ENCODE measurements at regions not wholly inside any gene's neighbourhood (a gene's known extent, or its start where the extent isn't known, plus 50 kb on each side); places are given as distances from the start of the nearest gene placed in this dataset.

GRCh38 chr4:54393243-54393642, 164.2 kb downstream of the PDGFRA start:
- TF ChIP-seq PAX8 (IDR thresholded peaks at IDR 0.05) (no peak), PBX3 (IDR thresholded peaks at IDR 0.05; ENCODE audit: insufficient replicate concordance, low read depth, low read length) (no peak), REST (IDR thresholded peaks at IDR 0.05; ENCODE audit: low read depth, low read length) (no peak), ZNF274 (IDR thresholded peaks at IDR 0.05; ENCODE audit: insufficient read depth, insufficient read length) (no peak), CTCF (IDR thresholded peaks at IDR 0.05 in 2 of 3, conservative IDR thresholded peaks at IDR 0.05 in 1 of 3; ENCODE audit: control insufficient read depth in 2 of 3, extremely low read depth in 1 of 3, insufficient read depth in 1 of 3, low read depth in 3 of 3, low read length in 3 of 3) (no peak), TBL1XR1 (IDR thresholded peaks at IDR 0.05; ENCODE audit: low read depth, low read length) (no peak), KLF5 (IDR thresholded peaks at IDR 0.05; ENCODE audit: partially characterized antibody) (no peak), CEBPB (IDR thresholded peaks at IDR 0.05; ENCODE audit: borderline replicate concordance in 1 of 2, low read depth in 2 of 2, low read length in 2 of 2) (no peak), STAT1 (conservative IDR thresholded peaks at IDR 0.05) (no peak)
- 7% methylated on average over 4 of the region's 4 CpGs for WGBS (ENCODE audit: insufficient coverage, insufficient replicate concordance, low lambda C conversion rate, missing lambda C conversion rate)
- Histone ChIP-seq H3K9me3 (replicated peaks; ENCODE audit: control insufficient read depth, insufficient read depth, low read length) (no peaks in the 10 kb centered on the region; the same call in 2 of the 3 replicates), H3K4me1 (ENCODE audit: control insufficient read depth, insufficient read depth, low read length) (no peaks in the 10 kb centered on the region), H3K79me2 (ENCODE audit: control insufficient read depth, insufficient read depth, low read length) (no peaks in the 10 kb centered on the region), H3K9ac (ENCODE audit: control insufficient read depth, insufficient read depth, low read length) (no peak overlapping the region), H3K36me3 (ENCODE audit: control insufficient read depth in 2 of 2, insufficient read depth in 2 of 2, low read length in 1 of 2) (no peaks in the 10 kb centered on the region), H4K20me1 (ENCODE audit: control insufficient read depth, insufficient read depth) (no peaks in the 10 kb centered on the region), H3K27ac (ENCODE audit: control insufficient read depth, insufficient read depth) (no peak overlapping the region), H2AFZ (ENCODE audit: control insufficient read depth, low read depth, low read length) (no peak overlapping the region), H3K27me3 (replicated peaks in 1 of 2; ENCODE audit: control insufficient read depth in 2 of 2, insufficient read depth in 2 of 2, low read length in 1 of 2) (no peaks in the 10 kb centered on the region), H3K4me2 (ENCODE audit: control insufficient read depth, insufficient read depth) (no peak overlapping the region), H3K4me3 (no peak overlapping the region)
- in situ Hi-C loops (cut with MboI) = no loop called here
- intact Hi-C loops (cut with micrococcal nuclease; ENCODE audit: unreplicated experiment) = no loop called here
- no peak for FAIRE-seq
- ChIA-PET SMC1A (ENCODE audit: uncharacterized antibody, unreplicated experiment) (no interaction called here), POLR2A (no interaction called here), RAD21 (ENCODE audit: unreplicated experiment) (no interaction called here), CTCF (no interaction called here)
- no peak for DNase-seq (ENCODE audit: low read depth, low spot score)
- ATAC-seq = no peak
- BruUV-seq (replicated peaks) = no TSS peak

All from GM12878 (cell line).